ENCODE measurements at regions not wholly inside any gene's neighbourhood (a gene's known extent, or its start where the extent isn't known, plus 50 kb on each side); places are given as distances from the start of the nearest gene placed in this dataset.

- no peak for TF ChIP-seq CTCF (IDR thresholded peaks at IDR 0.05; ENCODE audit: insufficient read depth, low read depth, low read length)
- DNase-seq (ENCODE audit: low read depth), result no peak
- no peaks in the 10 kb centered on the region for H3K27me3 ChIP-seq (ENCODE audit: control insufficient read depth, insufficient read depth, low read length)
- no peaks in the 10 kb centered on the region for H3K36me3 ChIP-seq (ENCODE audit: control insufficient read depth, insufficient read depth, low read length)
- CTCF ChIA-PET, result interaction anchor here (1.2 kb wide), 1 partner anchor 12 kb away, joined by 4 read pairs; no protein-coding TSS in a partner anchor
- POLR2A ChIA-PET, result no interaction called here
- no peak overlapping the region for H3K4me3 ChIP-seq (ENCODE audit: low read depth, low read length)
These were observed 432.8 kb upstream of the CHRM3 start for GRCh38 chr1:238953448-238954010.

- Histone ChIP-seq H3K27me3 (ENCODE audit: control insufficient read depth, insufficient read depth, low read length) (no peaks in the 10 kb centered on the region), H3K4me3 (ENCODE audit: low read depth, low read length) (no peak overlapping the region), H3K36me3 (ENCODE audit: control insufficient read depth, insufficient read depth, low read length) (no peaks in the 10 kb centered on the region)
- ChIA-PET CTCF (interaction anchor here (0.7 kb wide), 1 partner anchor 12 kb away, joined by 3 read pairs; no protein-coding TSS in a partner anchor), POLR2A (no interaction called here)
- DNase-seq (ENCODE audit: low read depth), result no peak
- peak; percentile 17; the same call in 1 of the 2 replicates for TF ChIP-seq CTCF (IDR thresholded peaks at IDR 0.05; ENCODE audit: insufficient read depth, low read depth, low read length)
These were observed 434.6 kb upstream of the CHRM3 start for GRCh38 chr1:238951809-238952208.

- TF ChIP-seq CTCF (IDR thresholded peaks at IDR 0.05; ENCODE audit: insufficient read depth, low read depth, low read length), result no peak
- no peak for DNase-seq (ENCODE audit: low read depth)
- Histone ChIP-seq H3K36me3 (ENCODE audit: control insufficient read depth, insufficient read depth, low read length) (no peaks in the 10 kb centered on the region), H3K4me3 (ENCODE audit: low read depth, low read length) (no peak overlapping the region), H3K27me3 (ENCODE audit: control insufficient read depth, insufficient read depth, low read length) (no peaks in the 10 kb centered on the region)
- ChIA-PET POLR2A (no interaction called here), CTCF (interaction anchor here (0.6 kb wide), 1 partner anchor 809 kb away, joined by 3 read pairs; no protein-coding TSS in a partner anchor)
These were observed 435.6 kb upstream of the CHRM3 start for GRCh38 chr1:238950784-238951183.

GRCh38 chr1:238950017-238950416 is 436.4 kb upstream of the CHRM3 start:
- no peak for DNase-seq (ENCODE audit: low read depth)
- POLR2A ChIA-PET, result no interaction called here
- CTCF ChIA-PET, result no interaction called here
- Histone ChIP-seq H3K4me3 (ENCODE audit: low read depth, low read length) (no peak overlapping the region), H3K36me3 (ENCODE audit: control insufficient read depth, insufficient read depth, low read length) (no peaks in the 10 kb centered on the region), H3K27me3 (ENCODE audit: control insufficient read depth, insufficient read depth, low read length) (no peaks in the 10 kb centered on the region)
- TF ChIP-seq CTCF (IDR thresholded peaks at IDR 0.05; ENCODE audit: insufficient read depth, low read depth, low read length), result no peak

GRCh38 chr1:238944028-238944427 is 442.3 kb upstream of the CHRM3 start:
- no peak overlapping the region for H3K4me3 ChIP-seq (ENCODE audit: low read depth, low read length)
- ChIA-PET POLR2A (no interaction called here), CTCF (interaction anchor here (0.8 kb wide), 1 partner anchor 168 kb away, joined by 3 read pairs; no protein-coding TSS in a partner anchor)
- no peaks in the 10 kb centered on the region for H3K36me3 ChIP-seq (ENCODE audit: control insufficient read depth, insufficient read depth, low read length)
- no peaks in the 10 kb centered on the region for H3K27me3 ChIP-seq (ENCODE audit: control insufficient read depth, insufficient read depth, low read length)
- DNase-seq (ENCODE audit: low read depth), result no peak
- TF ChIP-seq CTCF (IDR thresholded peaks at IDR 0.05; ENCODE audit: insufficient read depth, low read depth, low read length), result no peak

Data from BJ (cell line).